HL-60 (cell line): ENCODE measurements at regions not wholly inside any gene's neighbourhood (a gene's known extent, or its start where the extent isn't known, plus 50 kb on each side); places are given as distances from the start of the nearest gene placed in this dataset.

Experiments used
- DNase-seq, 2 experiments: peaks; one replicate each; pipeline ENCODE4 v3.0.0-alpha.2; 2010 to 2020; ENCODE audit warnings: low read depth in 1 of 2, low spot score in 1 of 2
- H3K27ac ChIP-seq: fragments of 250-450 bp; sonication (Bioruptor Pico); replicated peaks from 2 replicates; pipeline ENCODE4 v1.5.1; 2020; ENCODE audit warnings: mild to moderate bottlenecking, moderate library complexity
- H3K27me3 ChIP-seq: fragments of 250-450 bp; sonication (Bioruptor Pico); 2 replicates; pipeline ENCODE4 v1.5.1; 2021; ENCODE audit warnings: mild to moderate bottlenecking, moderate library complexity; ENCODE audit not compliant: insufficient read depth, poor library complexity, severe bottlenecking
- H3K4me3 ChIP-seq: replicated peaks from 2 replicates; pipeline ENCODE4 v1.5.1; 2011; ENCODE audit warnings: mild to moderate bottlenecking, control low read depth, low read length; ENCODE audit not compliant: insufficient read depth
- CTCF ChIP-seq: IDR thresholded peaks from one replicate; pipeline ENCODE4 v1.5.1; 2011; ENCODE audit warnings: low read length, control low read depth, inconsistent platforms; ENCODE audit not compliant: insufficient read depth
- GABPA ChIP-seq: IDR thresholded peaks from 2 replicates; pipeline ENCODE4 v1.6.1; 2012; ENCODE audit warnings: low read depth
- POLR2AphosphoS5 ChIP-seq: IDR thresholded peaks from 2 replicates; pipeline ENCODE4 v1.6.1; 2012; ENCODE audit warnings: low read depth
- SPI1 ChIP-seq: IDR thresholded peaks from 2 replicates; pipeline ENCODE4 v1.6.1; 2012; ENCODE audit warnings: low read depth, mild to moderate bottlenecking, borderline replicate concordance
- TF ChIP-seq, protein P1 (sequence below): IDR thresholded peaks from 2 replicates; pipeline ENCODE4 v1.6.1; 2012; ENCODE audit warnings: low read depth; ENCODE audit not compliant: insufficient replicate concordance

DNA sequence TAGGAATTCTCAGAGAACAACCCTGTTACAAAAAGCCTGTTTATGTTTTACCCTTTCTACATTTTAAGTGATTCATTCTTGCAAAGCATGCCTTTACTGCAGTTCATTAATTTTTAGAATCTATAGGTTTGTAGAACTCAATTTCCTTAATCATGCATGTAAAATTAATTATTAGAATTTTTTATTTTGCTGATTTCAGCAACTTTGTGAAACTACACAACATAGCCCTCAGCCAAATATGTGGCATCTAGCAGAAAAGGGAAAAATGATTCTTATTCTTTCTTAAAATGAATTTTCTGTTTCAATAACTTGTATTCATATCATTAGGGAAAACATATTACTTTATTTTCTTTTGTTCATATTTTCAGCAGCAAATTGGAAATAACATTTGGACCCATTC is 392.9 kb upstream of the PFKP start:
- Histone ChIP-seq H3K4me3 (no peak overlapping the region), H3K27ac (no peak overlapping the region), H3K27me3 (no peaks in the 10 kb centered on the region)
- DNase-seq, result no peak
- TF ChIP-seq GABPA (no peak), SPI1 (no peak), CTCF (no peak), POLR2AphosphoS5 (no peak)
- TF ChIP-seq, protein P1, sequence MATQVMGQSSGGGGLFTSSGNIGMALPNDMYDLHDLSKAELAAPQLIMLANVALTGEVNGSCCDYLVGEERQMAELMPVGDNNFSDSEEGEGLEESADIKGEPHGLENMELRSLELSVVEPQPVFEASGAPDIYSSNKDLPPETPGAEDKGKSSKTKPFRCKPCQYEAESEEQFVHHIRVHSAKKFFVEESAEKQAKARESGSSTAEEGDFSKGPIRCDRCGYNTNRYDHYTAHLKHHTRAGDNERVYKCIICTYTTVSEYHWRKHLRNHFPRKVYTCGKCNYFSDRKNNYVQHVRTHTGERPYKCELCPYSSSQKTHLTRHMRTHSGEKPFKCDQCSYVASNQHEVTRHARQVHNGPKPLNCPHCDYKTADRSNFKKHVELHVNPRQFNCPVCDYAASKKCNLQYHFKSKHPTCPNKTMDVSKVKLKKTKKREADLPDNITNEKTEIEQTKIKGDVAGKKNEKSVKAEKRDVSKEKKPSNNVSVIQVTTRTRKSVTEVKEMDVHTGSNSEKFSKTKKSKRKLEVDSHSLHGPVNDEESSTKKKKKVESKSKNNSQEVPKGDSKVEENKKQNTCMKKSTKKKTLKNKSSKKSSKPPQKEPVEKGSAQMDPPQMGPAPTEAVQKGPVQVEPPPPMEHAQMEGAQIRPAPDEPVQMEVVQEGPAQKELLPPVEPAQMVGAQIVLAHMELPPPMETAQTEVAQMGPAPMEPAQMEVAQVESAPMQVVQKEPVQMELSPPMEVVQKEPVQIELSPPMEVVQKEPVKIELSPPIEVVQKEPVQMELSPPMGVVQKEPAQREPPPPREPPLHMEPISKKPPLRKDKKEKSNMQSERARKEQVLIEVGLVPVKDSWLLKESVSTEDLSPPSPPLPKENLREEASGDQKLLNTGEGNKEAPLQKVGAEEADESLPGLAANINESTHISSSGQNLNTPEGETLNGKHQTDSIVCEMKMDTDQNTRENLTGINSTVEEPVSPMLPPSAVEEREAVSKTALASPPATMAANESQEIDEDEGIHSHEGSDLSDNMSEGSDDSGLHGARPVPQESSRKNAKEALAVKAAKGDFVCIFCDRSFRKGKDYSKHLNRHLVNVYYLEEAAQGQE, result no peak

DNA sequence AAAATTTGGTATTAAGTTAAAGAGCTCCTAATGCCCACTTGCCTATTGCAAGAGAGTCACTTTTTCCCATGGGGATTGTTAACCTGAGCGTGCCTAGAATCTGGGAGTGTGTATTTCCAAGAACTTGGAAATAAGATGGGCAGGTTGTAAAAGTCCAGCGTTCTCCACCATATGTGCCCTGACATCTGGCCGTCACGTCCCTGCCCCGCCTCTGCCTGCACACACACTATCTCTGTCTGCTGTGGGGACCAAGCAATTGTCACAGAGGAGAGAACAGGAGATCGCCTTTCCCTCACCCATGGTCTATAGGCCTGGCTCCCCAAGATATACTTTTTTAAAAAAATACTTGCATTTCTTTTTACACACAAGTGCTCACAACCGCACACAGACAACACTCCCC is 396.5 kb upstream of the PFKP start:
- TF ChIP-seq SPI1 (no peak), POLR2AphosphoS5 (no peak), GABPA (no peak), CTCF (no peak)
- TF ChIP-seq, protein P1, result no peak
- H3K27ac ChIP-seq, result no peak overlapping the region
- DNase-seq, result no peak
- no peaks in the 10 kb centered on the region for H3K27me3 ChIP-seq
- no peak overlapping the region for H3K4me3 ChIP-seq

DNA sequence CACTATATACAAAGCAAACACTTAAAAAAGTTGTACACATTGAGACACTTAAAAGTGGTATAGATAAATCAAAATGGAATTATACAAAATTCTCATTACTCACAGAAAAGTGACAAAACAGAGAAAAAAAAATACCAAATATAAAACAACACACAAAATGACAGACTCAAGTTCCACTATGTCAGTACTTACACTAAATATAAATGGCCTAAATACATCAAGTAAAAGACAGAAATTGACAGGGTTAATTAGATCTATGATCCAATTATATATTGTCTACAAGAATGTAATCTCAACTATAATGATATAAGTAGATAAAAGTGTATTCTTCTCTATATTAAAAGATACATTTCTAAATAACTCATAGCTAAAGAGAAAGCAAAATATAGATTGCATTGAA is 401.6 kb upstream of the PFKP start:
- no peak for TF ChIP-seq GABPA
- TF ChIP-seq, protein P1, result no peak
- no peak for DNase-seq
- Histone ChIP-seq H3K27ac (no peak overlapping the region), H3K4me3 (no peak overlapping the region), H3K27me3 (no peaks in the 10 kb centered on the region)

GRCh38 chr10:2660276-2660675 is 407.1 kb upstream of the PFKP start:
- DNase-seq, result no peak
- H3K27ac ChIP-seq, result no peak overlapping the region
- H3K4me3 ChIP-seq, result no peak overlapping the region
- TF ChIP-seq SPI1 (no peak), GABPA (no peak), CTCF (no peak), POLR2AphosphoS5 (no peak)
- TF ChIP-seq, protein P1, result no peak
- H3K27me3 ChIP-seq, result no peaks in the 10 kb centered on the region
